WERI-Rb-1 (cell line): ENCODE measurements at regions not wholly inside any gene's neighbourhood (a gene's known extent, or its start where the extent isn't known, plus 50 kb on each side); places are given as distances from the start of the nearest gene placed in this dataset.
"Not testable (repeated sequence)": the region's sequence is repeated elsewhere in the genome, so short reads cannot be mapped to it uniquely, and the experiment has no call there.

Experiments
- DNase-seq: peaks from one replicate; pipeline ENCODE4 v3.0.0-alpha.2; 2020
- H3K27ac ChIP-seq: fragments of 250-450 bp; sonication (Bioruptor Pico); 2 replicates; pipeline ENCODE4 v1.5.1; 2020; ENCODE audit warnings: mild to moderate bottlenecking, moderate library complexity
- H3K27me3 ChIP-seq: fragments of 250-450 bp; sonication (Bioruptor Pico); 2 replicates; pipeline ENCODE4 v1.5.1; 2021; ENCODE audit warnings: mild to moderate bottlenecking, low read depth, moderate library complexity; ENCODE audit not compliant: insufficient read depth, severe bottlenecking
- H3K36me3 ChIP-seq: fragments of 250-450 bp; sonication (Bioruptor Pico); 2 replicates; pipeline ENCODE4 v1.5.1; 2020; ENCODE audit warnings: mild to moderate bottlenecking, moderate library complexity
- H3K4me3 ChIP-seq: 2 replicates; pipeline ENCODE4 v1.5.1; 2011; ENCODE audit warnings: low read depth, mild to moderate bottlenecking, control low read depth, low read length
- H3K9me3 ChIP-seq: fragments of 250-450 bp; sonication (Bioruptor Pico); 2 replicates; pipeline ENCODE4 v1.5.1; 2021; ENCODE audit warnings: mild to moderate bottlenecking, moderate library complexity; ENCODE audit not compliant: severe bottlenecking
- TF ChIP-seq, protein P1 (sequence below): IDR thresholded peaks from 2 replicates; pipeline ENCODE4 v1.5.1; 2011; ENCODE audit warnings: low read depth, mild to moderate bottlenecking, control low read depth, inconsistent platforms, low read length

DNA sequence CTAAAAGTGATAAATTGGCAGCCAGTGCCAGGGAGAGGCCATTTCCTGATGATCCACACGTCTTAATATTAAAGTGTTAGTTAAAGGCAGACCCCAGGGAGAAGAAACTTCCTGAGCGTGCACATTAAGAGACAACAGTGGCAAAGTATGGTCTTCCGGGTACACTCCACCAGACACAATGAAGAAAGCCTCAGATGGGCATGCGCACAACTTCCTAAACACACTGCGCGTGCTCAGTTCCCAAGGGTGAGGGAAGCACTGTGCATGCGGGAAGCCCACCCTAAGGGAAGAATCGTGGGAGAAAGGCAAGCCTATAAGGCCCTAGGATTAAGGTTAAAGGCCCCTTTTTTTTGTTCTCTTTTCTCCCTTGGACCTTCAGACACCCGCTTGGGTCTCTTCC is 140.7 kb upstream of the CDKN3 start:
- no peak overlapping the region for H3K27ac ChIP-seq
- no peak for DNase-seq
- no peaks in the 10 kb centered on the region for H3K9me3 ChIP-seq
- H3K36me3 ChIP-seq = no peaks in the 10 kb centered on the region
- H3K4me3 ChIP-seq = no peak overlapping the region
- TF ChIP-seq, protein P1, sequence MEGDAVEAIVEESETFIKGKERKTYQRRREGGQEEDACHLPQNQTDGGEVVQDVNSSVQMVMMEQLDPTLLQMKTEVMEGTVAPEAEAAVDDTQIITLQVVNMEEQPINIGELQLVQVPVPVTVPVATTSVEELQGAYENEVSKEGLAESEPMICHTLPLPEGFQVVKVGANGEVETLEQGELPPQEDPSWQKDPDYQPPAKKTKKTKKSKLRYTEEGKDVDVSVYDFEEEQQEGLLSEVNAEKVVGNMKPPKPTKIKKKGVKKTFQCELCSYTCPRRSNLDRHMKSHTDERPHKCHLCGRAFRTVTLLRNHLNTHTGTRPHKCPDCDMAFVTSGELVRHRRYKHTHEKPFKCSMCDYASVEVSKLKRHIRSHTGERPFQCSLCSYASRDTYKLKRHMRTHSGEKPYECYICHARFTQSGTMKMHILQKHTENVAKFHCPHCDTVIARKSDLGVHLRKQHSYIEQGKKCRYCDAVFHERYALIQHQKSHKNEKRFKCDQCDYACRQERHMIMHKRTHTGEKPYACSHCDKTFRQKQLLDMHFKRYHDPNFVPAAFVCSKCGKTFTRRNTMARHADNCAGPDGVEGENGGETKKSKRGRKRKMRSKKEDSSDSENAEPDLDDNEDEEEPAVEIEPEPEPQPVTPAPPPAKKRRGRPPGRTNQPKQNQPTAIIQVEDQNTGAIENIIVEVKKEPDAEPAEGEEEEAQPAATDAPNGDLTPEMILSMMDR = no peak
- H3K27me3 ChIP-seq = peaks cover 96% of the 10 kb centered on the region

GRCh38 chr14:54257424-54257823 is 139.4 kb upstream of the CDKN3 start:
- no peaks in the 10 kb centered on the region for H3K36me3 ChIP-seq
- no peak overlapping the region for H3K4me3 ChIP-seq
- H3K27ac ChIP-seq = no peak overlapping the region
- no peak for DNase-seq
- H3K9me3 ChIP-seq = no peaks in the 10 kb centered on the region
- H3K27me3 ChIP-seq = peaks cover 96% of the 10 kb centered on the region
- TF ChIP-seq, protein P1 = no peak

- Histone ChIP-seq H3K27ac (no peak overlapping the region), H3K4me3 (no peak overlapping the region), H3K27me3 (peaks cover 96% of the 10 kb centered on the region), H3K9me3 (no peaks in the 10 kb centered on the region), H3K36me3 (no peaks in the 10 kb centered on the region)
- no peak for DNase-seq
- TF ChIP-seq, protein P1 = no peak
Observed at GRCh38 chr14:54258382-54258781, 138.4 kb upstream of the CDKN3 start.

DNA sequence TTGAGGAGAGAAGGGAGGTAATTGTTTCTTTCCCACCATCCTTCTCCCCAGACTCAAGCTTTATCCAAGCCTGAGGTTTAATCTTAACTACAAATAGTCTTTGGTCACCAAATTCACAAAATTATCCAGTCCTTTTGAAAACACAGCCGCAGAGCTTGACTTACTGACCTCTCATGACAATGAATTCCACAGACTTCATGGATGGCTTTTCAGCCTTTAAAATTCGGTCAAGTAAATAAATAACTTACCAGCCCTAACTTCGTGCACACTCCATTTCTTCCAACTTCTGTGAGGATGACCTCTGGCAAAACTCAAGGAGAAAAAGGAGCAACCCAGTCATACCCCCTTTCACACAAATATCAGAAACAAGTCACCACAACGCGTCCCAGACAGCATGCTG is 137.0 kb upstream of the CDKN3 start:
- DNase-seq = no peak
- H3K36me3 ChIP-seq = no peaks in the 10 kb centered on the region
- H3K4me3 ChIP-seq = no peak overlapping the region
- H3K27me3 ChIP-seq = peaks cover 91% of the 10 kb centered on the region
- H3K9me3 ChIP-seq = no peaks in the 10 kb centered on the region
- TF ChIP-seq, protein P1 = no peak
- H3K27ac ChIP-seq = no peak overlapping the region

- Histone ChIP-seq H3K36me3 (no peaks in the 10 kb centered on the region), H3K4me3 (no peak overlapping the region), H3K9me3 (no peaks in the 10 kb centered on the region), H3K27ac (no peak overlapping the region), H3K27me3 (peaks cover 87% of the 10 kb centered on the region)
- TF ChIP-seq, protein P1 = no peak
- DNase-seq = no peak
Observed at GRCh38 chr14:54261283-54261682, 135.5 kb upstream of the CDKN3 start.

GRCh38 chr14:54266616-54267015 is 130.2 kb upstream of the CDKN3 start:
- DNase-seq, H3K9me3 ChIP-seq, H3K4me3 ChIP-seq, H3K27ac ChIP-seq, H3K36me3 ChIP-seq: not testable (repeated sequence)
- H3K27me3 ChIP-seq = peaks cover 67% of the 10 kb centered on the region
